Keratinocyte (primary cell): ENCODE measurements at regions not wholly inside any gene's neighbourhood (a gene's known extent, or its start where the extent isn't known, plus 50 kb on each side); places are given as distances from the start of the nearest gene placed in this dataset.

Source experiments
- DNase-seq: peaks from one replicate; pipeline ENCODE4 v3.0.0-alpha.2; 2011; ENCODE audit warnings: low read depth, missing footprints, low spot score
- FAIRE-seq: peaks from 2 replicates; lab custom pipeline; 2011; peaks lifted over from hg19 to GRCh38; lab: Jason Lieb, UNC
- H2AFZ ChIP-seq: 2 replicates; pipeline ENCODE4 v1.6.0; 2012; ENCODE audit warnings: low read length, control low read depth, inconsistent platforms; ENCODE audit not compliant: control insufficient read depth
- H3K27ac ChIP-seq: 2 replicates; pipeline ENCODE4 v1.5.1; 2011; ENCODE audit warnings: low read length; ENCODE audit not compliant: control insufficient read depth, insufficient read depth
- H3K27me3 ChIP-seq: 3 replicates; pipeline ENCODE4 v1.6.0; 2011; ENCODE audit warnings: low read length; ENCODE audit not compliant: control insufficient read depth, insufficient read depth; ENCODE audit errors: extremely low read depth
- H3K36me3 ChIP-seq, 2 experiments: 2 replicates in 1 of 2; 3 replicates in 1 of 2; pipeline ENCODE4 v1.5.1; 2011; ENCODE audit warnings: low read length in 2 of 2, mild to moderate bottlenecking in 1 of 2; ENCODE audit not compliant: control insufficient read depth in 2 of 2, insufficient read depth in 2 of 2; ENCODE audit errors: extremely low read depth in 1 of 2
- H3K4me1 ChIP-seq: 3 replicates; pipeline ENCODE4 v1.5.1; 2011; ENCODE audit warnings: low read length; ENCODE audit not compliant: control insufficient read depth, insufficient read depth; ENCODE audit errors: extremely low read depth
- H3K4me2 ChIP-seq: 3 replicates; pipeline ENCODE4 v1.6.0; 2011; ENCODE audit warnings: low read depth, low read length; ENCODE audit not compliant: control insufficient read depth, insufficient read depth; ENCODE audit errors: extremely low read depth
- H3K4me3 ChIP-seq, 3 experiments: fragments of 200-600 bp in 1 of 3; sonication (generic) in 1 of 3; 2 replicates in 2 of 3; 3 replicates in 1 of 3; pipeline ENCODE4 v1.5.1; 2011 to 2016; ENCODE audit warnings: low read length in 3 of 3, mild to moderate bottlenecking in 3 of 3, control low read depth in 2 of 3, inconsistent platforms in 1 of 3, low read depth in 1 of 3, mixed read lengths in 1 of 3, mixed run types in 1 of 3, moderate library complexity in 1 of 3; ENCODE audit not compliant: control insufficient read depth in 2 of 3, insufficient read depth in 2 of 3; ENCODE audit errors: extremely low read depth in 1 of 3
- H3K79me2 ChIP-seq: 2 replicates; pipeline ENCODE4 v1.6.0; 2012; ENCODE audit warnings: low read length; ENCODE audit not compliant: control insufficient read depth, insufficient read depth
- H3K9ac ChIP-seq: 3 replicates; pipeline ENCODE4 v1.6.0; 2011; ENCODE audit warnings: low read length; ENCODE audit not compliant: control insufficient read depth, insufficient read depth; ENCODE audit errors: extremely low read depth
- H3K9me1 ChIP-seq: 3 replicates; pipeline ENCODE4 v1.6.0; 2011; ENCODE audit warnings: low read length; ENCODE audit not compliant: control insufficient read depth, insufficient read depth; ENCODE audit errors: extremely low read depth
- H3K9me3 ChIP-seq: 2 replicates; pipeline ENCODE4 v1.5.1; 2012; ENCODE audit warnings: low read depth, low read length; ENCODE audit not compliant: control insufficient read depth
- H4K20me1 ChIP-seq: 3 replicates; pipeline ENCODE4 v1.6.0; 2011; ENCODE audit warnings: low read length; ENCODE audit not compliant: control insufficient read depth, insufficient read depth; ENCODE audit errors: extremely low read depth
- EZH2 ChIP-seq: IDR thresholded peaks from one replicate; pipeline ENCODE4 v1.6.1; 2012; ENCODE audit warnings: inconsistent platforms, mild to moderate bottlenecking, low read length, moderate library complexity
- dilution Hi-C: fragments of 300-500 bp; cut with MboI; formaldehyde crosslinking; loops from one replicate; pipeline ENCODE4 v1.7.0; 2020; ENCODE audit warnings: low sequenced_read_pairs; ENCODE audit not compliant: extremely low pct_ligation_motif_present
- TF ChIP-seq, protein P1 (sequence below), 3 experiments: IDR thresholded peaks in 1 of 3; conservative IDR thresholded peaks in 1 of 3; optimal IDR thresholded peaks in 1 of 3; 2 replicates in 2 of 3; 3 replicates in 1 of 3; pipeline versions ENCODE3 to v1.5.1; 2011; ENCODE audit warnings: low read length in 3 of 3, mild to moderate bottlenecking in 3 of 3, moderate library complexity in 2 of 3, control low read depth in 1 of 3, inconsistent platforms in 1 of 3; ENCODE audit not compliant: insufficient read depth in 2 of 3; ENCODE audit errors: extremely low read depth in 1 of 3

DNA sequence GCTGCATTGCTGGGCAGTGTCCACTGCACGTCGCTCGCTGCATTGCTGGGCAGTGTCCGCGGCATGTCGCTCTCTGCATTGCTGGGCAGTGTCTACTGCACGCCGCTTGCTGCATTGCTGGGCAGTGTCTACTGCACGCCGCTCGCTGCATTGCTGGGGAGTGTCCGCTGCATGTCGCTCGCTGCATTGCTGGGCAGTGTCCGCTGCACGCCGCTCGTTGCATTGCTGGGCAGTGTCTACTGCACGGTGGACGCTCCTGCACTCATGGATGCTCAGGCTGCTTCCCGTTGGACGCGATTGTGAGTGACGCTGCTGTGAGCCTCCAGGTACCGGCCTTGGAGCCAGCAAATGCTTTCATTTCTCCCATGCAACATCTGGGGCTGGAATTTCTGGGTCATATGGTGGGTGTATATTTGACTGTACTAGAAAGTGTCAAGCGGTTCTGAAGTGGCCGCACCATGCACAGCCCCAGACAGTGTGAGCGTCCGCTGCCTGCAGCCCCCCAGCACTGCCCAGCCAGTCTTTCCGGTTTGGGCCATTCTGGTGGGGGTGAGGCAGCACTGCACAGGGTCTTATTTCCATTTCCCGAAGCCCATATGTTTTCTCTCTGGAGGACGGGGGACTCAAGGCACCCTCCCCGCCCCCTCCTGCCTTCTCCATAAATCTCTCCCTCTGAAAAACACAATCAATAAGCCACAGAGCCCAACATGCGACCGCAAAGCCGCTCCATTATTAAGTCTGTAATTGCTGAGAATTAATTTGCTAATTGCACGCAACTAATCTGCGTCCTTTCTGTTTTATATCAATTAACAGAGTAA is 97.4 kb downstream of the YTHDF1 start:
- H3K9ac ChIP-seq, result no peak overlapping the region
- H3K9me1 ChIP-seq, result no peaks in the 10 kb centered on the region
- H2AFZ ChIP-seq, result no peak overlapping the region
- no peaks in the 10 kb centered on the region for H3K9me3 ChIP-seq
- H3K4me3 ChIP-seq, result no peak overlapping the region
- dilution Hi-C loops, result no loop called here
- no peak for FAIRE-seq
- H3K4me1 ChIP-seq, result no peaks in the 10 kb centered on the region
- no peak for DNase-seq
- no peaks in the 10 kb centered on the region for H3K36me3 ChIP-seq
- no peak overlapping the region for H3K27ac ChIP-seq
- H3K27me3 ChIP-seq, result peaks cover 7% of the 10 kb centered on the region
- no peaks in the 10 kb centered on the region for H3K79me2 ChIP-seq
- TF ChIP-seq EZH2, result no peak
- TF ChIP-seq, protein P1, sequence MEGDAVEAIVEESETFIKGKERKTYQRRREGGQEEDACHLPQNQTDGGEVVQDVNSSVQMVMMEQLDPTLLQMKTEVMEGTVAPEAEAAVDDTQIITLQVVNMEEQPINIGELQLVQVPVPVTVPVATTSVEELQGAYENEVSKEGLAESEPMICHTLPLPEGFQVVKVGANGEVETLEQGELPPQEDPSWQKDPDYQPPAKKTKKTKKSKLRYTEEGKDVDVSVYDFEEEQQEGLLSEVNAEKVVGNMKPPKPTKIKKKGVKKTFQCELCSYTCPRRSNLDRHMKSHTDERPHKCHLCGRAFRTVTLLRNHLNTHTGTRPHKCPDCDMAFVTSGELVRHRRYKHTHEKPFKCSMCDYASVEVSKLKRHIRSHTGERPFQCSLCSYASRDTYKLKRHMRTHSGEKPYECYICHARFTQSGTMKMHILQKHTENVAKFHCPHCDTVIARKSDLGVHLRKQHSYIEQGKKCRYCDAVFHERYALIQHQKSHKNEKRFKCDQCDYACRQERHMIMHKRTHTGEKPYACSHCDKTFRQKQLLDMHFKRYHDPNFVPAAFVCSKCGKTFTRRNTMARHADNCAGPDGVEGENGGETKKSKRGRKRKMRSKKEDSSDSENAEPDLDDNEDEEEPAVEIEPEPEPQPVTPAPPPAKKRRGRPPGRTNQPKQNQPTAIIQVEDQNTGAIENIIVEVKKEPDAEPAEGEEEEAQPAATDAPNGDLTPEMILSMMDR (optimal IDR thresholded peaks at IDR 0.05 in 1 of 3, IDR thresholded peaks at IDR 0.05 in 1 of 3, conservative IDR thresholded peaks at IDR 0.05 in 1 of 3; ENCODE audit: extremely low read depth in 1 of 3, insufficient read depth in 2 of 3, low read length in 3 of 3), result no peak
- no peak overlapping the region for H3K4me2 ChIP-seq
- H4K20me1 ChIP-seq, result no peaks in the 10 kb centered on the region

DNA sequence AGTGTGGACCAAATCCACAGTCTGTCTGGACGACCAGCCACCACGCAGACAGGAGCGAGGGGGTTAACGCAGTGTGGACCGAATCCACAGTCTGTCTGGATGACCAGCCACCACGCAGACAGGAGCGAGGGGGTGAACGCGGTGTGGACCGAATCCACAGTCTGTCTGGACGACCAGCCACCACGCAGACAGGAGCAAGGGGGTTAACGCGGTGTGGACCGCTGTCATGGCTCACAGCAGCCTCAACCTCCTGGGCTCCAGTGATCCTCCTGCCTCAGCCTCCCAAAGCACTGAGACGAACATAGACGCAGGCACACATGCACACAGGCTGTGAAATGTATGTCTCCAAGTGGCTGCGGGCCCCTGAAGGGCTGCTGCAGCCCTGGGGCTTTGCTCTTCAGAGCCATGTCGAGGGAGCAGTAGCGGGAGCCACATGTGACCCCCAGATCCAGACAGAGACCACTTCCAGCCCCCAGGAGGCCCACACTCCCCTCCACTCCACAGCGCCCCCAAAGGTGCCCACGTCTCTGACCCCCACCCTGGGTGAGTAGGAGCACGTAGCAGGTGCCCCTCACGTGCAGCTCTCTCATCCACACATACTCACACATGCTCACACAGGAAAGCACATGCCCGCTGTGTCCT is 98.1 kb downstream of the YTHDF1 start:
- no peak for FAIRE-seq
- no peak overlapping the region for H3K27ac ChIP-seq
- no peak overlapping the region for H3K4me2 ChIP-seq
- peaks cover 7% of the 10 kb centered on the region for H3K27me3 ChIP-seq
- no peak for DNase-seq
- H4K20me1 ChIP-seq, result no peaks in the 10 kb centered on the region
- H3K9me1 ChIP-seq, result no peaks in the 10 kb centered on the region
- no peaks in the 10 kb centered on the region for H3K9me3 ChIP-seq
- no peaks in the 10 kb centered on the region for H3K36me3 ChIP-seq
- TF ChIP-seq EZH2, result no peak
- TF ChIP-seq, protein P1 (optimal IDR thresholded peaks at IDR 0.05 in 1 of 3, IDR thresholded peaks at IDR 0.05 in 1 of 3, conservative IDR thresholded peaks at IDR 0.05 in 1 of 3; ENCODE audit: extremely low read depth in 1 of 3, insufficient read depth in 2 of 3, low read length in 3 of 3), result no peak
- H3K4me3 ChIP-seq, result no peak overlapping the region
- H2AFZ ChIP-seq, result no peak overlapping the region
- no peaks in the 10 kb centered on the region for H3K79me2 ChIP-seq
- no peak overlapping the region for H3K9ac ChIP-seq
- no peaks in the 10 kb centered on the region for H3K4me1 ChIP-seq
- dilution Hi-C loops, result no loop called here
